GM12875 (cell line): ENCODE measurements at regions not wholly inside any gene's neighbourhood (a gene's known extent, or its start where the extent isn't known, plus 50 kb on each side); places are given as distances from the start of the nearest gene placed in this dataset.

ENCODE experiments used
- H3K4me3 ChIP-seq: one replicate; pipeline ENCODE4 v1.5.1; 2011; ENCODE audit warnings: low read depth, low read length, control low read depth
- CTCF ChIP-seq: IDR thresholded peaks from 2 replicates; pipeline ENCODE4 v1.5.1; 2011; ENCODE audit warnings: low read depth, mild to moderate bottlenecking, control low read depth, inconsistent platforms, low read length, moderate library complexity, borderline replicate concordance; ENCODE audit not compliant: insufficient read depth

- TF ChIP-seq CTCF: no peak
- H3K4me3 ChIP-seq: no peak overlapping the region
Observed at GRCh38 chr9:12185856-12186255, 507.3 kb upstream of the TYRP1 start.

GRCh38 chr9:12191630-12192029, 501.6 kb upstream of the TYRP1 start:
- no peak overlapping the region for H3K4me3 ChIP-seq
- no peak for TF ChIP-seq CTCF

- TF ChIP-seq CTCF: no peak
- H3K4me3 ChIP-seq: no peak overlapping the region
Observed at GRCh38 chr9:12194731-12195130, 498.5 kb upstream of the TYRP1 start.

- H3K4me3 ChIP-seq: no peak overlapping the region
- TF ChIP-seq CTCF: no peak
Observed at GRCh38 chr9:12195456-12195855, 497.7 kb upstream of the TYRP1 start.

- no peak overlapping the region for H3K4me3 ChIP-seq
- TF ChIP-seq CTCF: no peak
Observed at GRCh38 chr9:12204512-12204911, 488.7 kb upstream of the TYRP1 start.

- no peak for TF ChIP-seq CTCF
- no peak overlapping the region for H3K4me3 ChIP-seq
Observed at GRCh38 chr9:12212860-12213259, 480.3 kb upstream of the TYRP1 start.

- H3K4me3 ChIP-seq: no peak overlapping the region
- TF ChIP-seq CTCF: no peak
Observed at GRCh38 chr9:12221470-12221869, 471.7 kb upstream of the TYRP1 start.
